Endodermal cell (in vitro differentiated cells): ENCODE measurements at regions not wholly inside any gene's neighbourhood (a gene's known extent, or its start where the extent isn't known, plus 50 kb on each side); places are given as distances from the start of the nearest gene placed in this dataset.
"Not testable (repeated sequence)": the region's sequence is repeated elsewhere in the genome, so short reads cannot be mapped to it uniquely, and the experiment has no call there.

ENCODE experiments used
- DNase-seq: peaks from one replicate; pipeline ENCODE4 v3.0.0-alpha.2; 2017
- H3K27ac ChIP-seq: 2 replicates; pipeline ENCODE4 v1.5.1; 2013; ENCODE audit warnings: mild to moderate bottlenecking, low read depth, low read length, moderate library complexity
- H3K27me3 ChIP-seq: 2 replicates; pipeline ENCODE4 v1.6.1; 2013; ENCODE audit warnings: mild to moderate bottlenecking, low read length, moderate library complexity; ENCODE audit not compliant: insufficient read depth, control insufficient read depth, poor library complexity, severe bottlenecking
- H3K36me3 ChIP-seq: 2 replicates; pipeline ENCODE4 v1.7.0; 2013; ENCODE audit warnings: mild to moderate bottlenecking, low read length, moderate library complexity; ENCODE audit not compliant: control insufficient read depth, insufficient read depth
- H3K4me1 ChIP-seq: one replicate; pipeline ENCODE4 v1.7.0; 2013; ENCODE audit warnings: low read length; ENCODE audit not compliant: control insufficient read depth, insufficient read depth
- H3K4me3 ChIP-seq: 2 replicates; pipeline ENCODE4 v1.5.1; 2013; ENCODE audit warnings: mild to moderate bottlenecking, low read length, moderate library complexity
- H3K9ac ChIP-seq: 2 replicates; pipeline ENCODE4 v1.6.1; 2013; ENCODE audit warnings: mild to moderate bottlenecking, low read length, moderate library complexity; ENCODE audit not compliant: poor library complexity, severe bottlenecking; ENCODE audit errors: extremely low read depth
- H3K9me3 ChIP-seq: 2 replicates; pipeline ENCODE4 v1.6.1; 2013; ENCODE audit warnings: mild to moderate bottlenecking, low read length, moderate library complexity; ENCODE audit not compliant: control insufficient read depth
- H3K27ac Mint-ChIP-seq: 2 replicates; pipeline ENCODE4 v1.8.0; 2020; ENCODE audit warnings: mixed read lengths
- H3K27me3 Mint-ChIP-seq: 2 replicates; pipeline ENCODE4 v1.8.0; 2021; ENCODE audit warnings: mild to moderate bottlenecking, mixed read lengths; ENCODE audit not compliant: insufficient read depth
- H3K36me3 Mint-ChIP-seq: 2 replicates; pipeline ENCODE4 v1.8.0; 2020; ENCODE audit warnings: low read depth, mixed read lengths
- H3K4me1 Mint-ChIP-seq: 2 replicates; pipeline ENCODE4 v1.8.0; 2020; ENCODE audit warnings: mixed read lengths
- H3K4me3 Mint-ChIP-seq: 2 replicates; pipeline ENCODE4 v1.8.0; 2020; ENCODE audit warnings: mild to moderate bottlenecking, moderate library complexity, mixed read lengths
- H3K9me3 Mint-ChIP-seq: 2 replicates; pipeline ENCODE4 v1.8.0; 2020; ENCODE audit warnings: mild to moderate bottlenecking, mixed read lengths
- CTCF ChIP-seq: fragments of 200-600 bp; sonication (generic); conservative IDR thresholded peaks from 2 replicates; pipeline ENCODE4 v1.5.0; 2021; ENCODE audit warnings: antibody characterized with exemption, mild to moderate bottlenecking
- WGBS, 2 experiments: methylation state at CpG; one replicate each; pipeline versions ENCODE4 v1.1.5 to v1.1.7; 2013; ENCODE audit warnings: missing lambda C conversion rate in 2 of 2, mixed read lengths in 1 of 2; ENCODE audit not compliant: insufficient coverage in 1 of 2, insufficient read length in 1 of 2; 5-methylcytosine and 5-hydroxymethylcytosine counted together

GRCh38 chr11:121983901-121984300, 132.1 kb downstream of the BLID start:
- no peaks in the 10 kb centered on the region for H3K36me3 Mint-ChIP-seq
- WGBS, 2 experiments: 82 to 100% methylated on average over 1 to 2 of the region's 3 CpGs
- H3K27ac Mint-ChIP-seq: no peak overlapping the region
- H3K27ac ChIP-seq: no peak overlapping the region
- H3K4me1 Mint-ChIP-seq: no peaks in the 10 kb centered on the region
- H3K27me3 ChIP-seq: no peaks in the 10 kb centered on the region
- no peak overlapping the region for H3K4me3 ChIP-seq
- H3K27me3 Mint-ChIP-seq: no peaks in the 10 kb centered on the region
- no peak for DNase-seq
- H3K9me3 ChIP-seq: no peaks in the 10 kb centered on the region
- peaks cover 4% of the 10 kb centered on the region for H3K9me3 Mint-ChIP-seq
- no peaks in the 10 kb centered on the region for H3K4me1 ChIP-seq
- no peaks in the 10 kb centered on the region for H3K36me3 ChIP-seq
- TF ChIP-seq CTCF: no peak
- no peak overlapping the region for H3K4me3 Mint-ChIP-seq
- H3K9ac ChIP-seq: no peak overlapping the region

- not testable (repeated sequence) for DNase-seq, H3K4me3 ChIP-seq, H3K27me3 Mint-ChIP-seq, H3K4me1 ChIP-seq, H3K9me3 ChIP-seq, H3K36me3 Mint-ChIP-seq, H3K27ac Mint-ChIP-seq, H3K9ac ChIP-seq, H3K27ac ChIP-seq, H3K4me1 Mint-ChIP-seq, H3K27me3 ChIP-seq, H3K36me3 ChIP-seq, H3K4me3 Mint-ChIP-seq
- H3K9me3 Mint-ChIP-seq: peaks cover 24% of the 10 kb centered on the region
Measured at GRCh38 chr11:121977914-121978313, 138.1 kb downstream of the BLID start.

DNA sequence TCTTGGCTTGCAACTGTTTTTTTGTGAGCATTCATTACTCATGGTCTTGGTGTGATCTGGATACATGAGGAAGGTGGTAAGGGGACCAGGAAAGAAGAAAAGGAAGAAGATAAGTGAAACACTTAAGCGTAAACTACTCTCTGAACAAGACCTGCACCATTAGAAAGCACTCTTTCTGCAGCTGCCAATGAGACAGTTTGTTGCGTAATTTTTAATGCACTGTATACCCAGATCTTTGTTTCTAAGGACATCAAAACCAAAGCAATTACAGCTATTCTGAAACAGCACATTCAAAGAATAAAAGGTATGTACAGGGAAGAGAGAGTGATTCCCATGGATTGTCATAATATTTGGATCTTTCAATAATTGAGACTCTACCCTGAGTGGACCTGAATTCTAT, 147.4 kb downstream of the BLID start:
- Histone ChIP-seq H3K9ac (no peak overlapping the region), H3K9me3 (peaks cover 7% of the 10 kb centered on the region), H3K27ac (no peak overlapping the region), H3K36me3 (no peaks in the 10 kb centered on the region), H3K27me3 (no peaks in the 10 kb centered on the region), H3K4me1 (no peaks in the 10 kb centered on the region), H3K4me3 (no peak overlapping the region)
- H3K9me3 Mint-ChIP-seq: peaks cover 12% of the 10 kb centered on the region
- H3K27ac Mint-ChIP-seq: no peak overlapping the region
- no peak for TF ChIP-seq CTCF
- peaks cover 6% of the 10 kb centered on the region for H3K4me1 Mint-ChIP-seq
- WGBS, 2 experiments: 88 to 100% methylated on average over 1 to 2 of the region's 2 CpGs
- H3K27me3 Mint-ChIP-seq: no peaks in the 10 kb centered on the region
- no peak overlapping the region for H3K4me3 Mint-ChIP-seq
- H3K36me3 Mint-ChIP-seq: no peaks in the 10 kb centered on the region
- no peak for DNase-seq

- 81 to 88% methylated on average over 8 to 10 of the region's 10 CpGs for WGBS, 2 experiments
- H3K27ac Mint-ChIP-seq: no peak overlapping the region
- H3K4me3 Mint-ChIP-seq: no peak overlapping the region
- Histone ChIP-seq H3K27ac (no peak overlapping the region), H3K4me1 (no peaks in the 10 kb centered on the region), H3K9me3 (no peaks in the 10 kb centered on the region), H3K27me3 (no peaks in the 10 kb centered on the region), H3K4me3 (no peak overlapping the region), H3K9ac (no peak overlapping the region), H3K36me3 (no peaks in the 10 kb centered on the region)
- no peak for DNase-seq
- no peak for TF ChIP-seq CTCF
- no peaks in the 10 kb centered on the region for H3K27me3 Mint-ChIP-seq
- peaks cover 3% of the 10 kb centered on the region for H3K9me3 Mint-ChIP-seq
- peaks cover 12% of the 10 kb centered on the region for H3K4me1 Mint-ChIP-seq
- no peaks in the 10 kb centered on the region for H3K36me3 Mint-ChIP-seq
Measured at GRCh38 chr11:121967131-121967704, 148.8 kb downstream of the BLID start.
